Activated naive CD8-positive, alpha-beta T cell treated with anti-CD3 and anti-CD28 coated beads, Interleukin-2, amount 50 U/mL, for 24 hours (primary cell): ENCODE measurements at regions not wholly inside any gene's neighbourhood (a gene's known extent, or its start where the extent isn't known, plus 50 kb on each side); places are given as distances from the start of the nearest gene placed in this dataset.
"Not testable (repeated sequence)": the region's sequence is repeated elsewhere in the genome, so short reads cannot be mapped to it uniquely, and the experiment has no call there.

ENCODE experiments used
- ATAC-seq: fragments of 150-1000 bp; cut with Tn5 transposase; one replicate; pipeline ENCODE4 v1.10.0; 2021
- DNase-seq: peaks from one replicate; pipeline ENCODE4 v3.0.0; 2021
- H3K27ac Mint-ChIP-seq: one replicate; pipeline ENCODE4 v1.8.0; 2021; ENCODE audit warnings: mild to moderate bottlenecking, mixed read lengths
- H3K27me3 Mint-ChIP-seq: one replicate; pipeline ENCODE4 v1.8.0; 2021; ENCODE audit warnings: mixed read lengths
- H3K36me3 Mint-ChIP-seq: one replicate; pipeline ENCODE4 v1.8.0; 2021; ENCODE audit warnings: low read depth, mixed read lengths
- H3K4me1 Mint-ChIP-seq: one replicate; pipeline ENCODE4 v1.8.0; 2021; ENCODE audit warnings: mixed read lengths
- H3K4me3 Mint-ChIP-seq: one replicate; pipeline ENCODE4 v1.8.0; 2021; ENCODE audit warnings: mild to moderate bottlenecking, moderate library complexity, mixed read lengths
- H3K9me3 Mint-ChIP-seq: one replicate; pipeline ENCODE4 v1.8.0; 2021; ENCODE audit warnings: mixed read lengths

DNA sequence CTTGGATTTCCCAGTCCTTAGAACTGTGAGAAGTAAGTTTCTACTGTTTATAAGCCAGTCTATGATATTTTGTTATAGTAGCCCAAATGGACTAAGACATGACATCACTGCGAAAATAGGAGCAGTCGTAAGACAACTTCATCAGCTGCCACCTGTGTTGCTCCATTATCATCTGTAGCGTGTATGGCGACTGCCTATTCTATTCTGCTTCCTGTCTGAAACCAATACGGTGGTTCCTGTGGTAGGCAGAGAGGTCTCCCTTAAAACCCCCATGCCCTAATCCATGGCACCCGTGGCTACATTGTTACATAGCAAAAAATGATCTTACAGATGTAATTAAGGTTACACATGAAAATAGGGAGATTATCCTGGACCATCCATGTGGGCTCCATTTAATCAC, 105.4 kb upstream of the FAT1 start:
- Mint-ChIP-seq H3K9me3 (peaks cover 8% of the 10 kb centered on the region), H3K27me3 (no peaks in the 10 kb centered on the region), H3K36me3 (no peaks in the 10 kb centered on the region), H3K27ac (no peak overlapping the region), H3K4me3 (no peak overlapping the region), H3K4me1 (no peaks in the 10 kb centered on the region)
- ATAC-seq, result no peak
- no peak for DNase-seq

DNA sequence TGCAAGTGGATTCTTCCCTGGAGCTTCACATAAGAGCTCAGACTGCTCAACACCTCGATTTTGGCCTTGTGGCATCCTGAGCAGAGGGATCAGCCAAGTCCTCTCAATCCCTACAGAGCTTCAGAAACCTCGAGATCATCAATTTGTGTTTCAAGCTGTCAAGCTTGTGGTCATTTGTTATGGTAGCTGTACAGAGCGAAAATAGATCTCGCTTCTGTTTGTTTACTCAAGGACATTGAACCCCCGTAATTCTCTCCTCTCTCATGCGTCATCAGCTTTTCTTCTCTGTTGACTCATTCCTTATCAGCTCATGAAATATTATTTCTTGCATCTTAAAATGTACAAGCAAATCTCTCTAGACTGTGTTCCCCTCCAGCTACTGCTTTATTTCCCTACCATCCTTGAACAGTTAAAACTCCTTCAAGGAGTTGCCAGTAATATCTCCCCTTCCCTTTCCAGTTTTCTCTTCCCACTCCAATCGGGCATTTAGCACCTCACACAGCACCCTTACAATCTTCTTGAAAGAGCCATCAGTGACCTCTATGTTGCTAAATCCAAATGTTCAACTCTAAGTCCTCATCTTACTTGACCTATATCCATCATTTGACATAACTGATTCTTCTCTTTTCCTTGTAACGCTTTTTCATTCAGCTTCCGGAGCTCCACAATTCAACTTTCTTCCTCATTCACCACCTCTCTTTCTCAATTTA, 106.2 kb upstream of the FAT1 start:
- Mint-ChIP-seq H3K36me3 (no peaks in the 10 kb centered on the region), H3K27me3 (no peaks in the 10 kb centered on the region), H3K4me3 (no peak overlapping the region), H3K9me3 (peaks cover 11% of the 10 kb centered on the region), H3K4me1 (no peaks in the 10 kb centered on the region), H3K27ac (no peak overlapping the region)
- DNase-seq (no peak), ATAC-seq (no peak)

DNA sequence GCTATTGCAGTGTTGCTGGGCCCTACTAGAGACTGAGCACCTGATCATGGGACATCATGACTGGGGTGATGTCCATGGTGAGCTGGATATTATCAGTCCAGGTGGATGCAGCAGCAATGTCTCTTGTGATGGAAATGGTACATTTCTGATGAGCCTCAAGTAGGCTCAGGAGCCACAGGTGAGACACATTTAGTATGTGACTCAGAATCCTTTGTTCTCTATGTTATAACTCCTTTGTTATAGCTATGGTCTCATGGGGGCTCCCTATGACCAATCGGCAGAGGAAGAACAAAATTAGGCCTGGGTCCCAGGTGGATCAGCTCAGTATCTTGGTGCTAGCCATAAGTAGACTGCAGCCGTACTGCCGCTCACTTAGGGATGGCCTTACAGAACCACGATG, 107.9 kb upstream of the FAT1 start:
- ATAC-seq (no peak), DNase-seq (no peak)
- Mint-ChIP-seq H3K27me3 (no peaks in the 10 kb centered on the region), H3K9me3 (peaks cover 11% of the 10 kb centered on the region), H3K4me3 (no peak overlapping the region), H3K27ac (no peak overlapping the region), H3K36me3 (no peaks in the 10 kb centered on the region), H3K4me1 (no peaks in the 10 kb centered on the region)

DNA sequence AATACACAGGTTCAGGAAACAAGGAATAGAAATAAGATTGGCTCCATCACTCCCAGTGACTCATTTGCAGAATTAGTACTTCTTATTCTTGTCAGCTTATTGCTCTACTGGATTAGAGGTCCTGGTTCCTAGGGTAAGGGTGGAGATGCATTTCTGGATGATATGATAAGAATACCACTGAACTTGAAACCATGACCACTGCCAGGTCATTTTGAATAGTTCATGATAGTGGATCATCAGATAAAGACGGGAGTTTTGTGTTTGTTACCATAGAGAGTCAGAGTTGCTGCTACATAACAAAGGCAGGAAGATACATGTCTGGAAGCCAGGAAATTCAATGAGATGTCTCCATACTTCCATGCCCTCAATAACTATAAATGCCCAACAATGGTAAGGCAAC, 109.2 kb upstream of the FAT1 start:
- no peaks in the 10 kb centered on the region for H3K4me1 Mint-ChIP-seq
- H3K27ac Mint-ChIP-seq, result no peak overlapping the region
- no peak overlapping the region for H3K4me3 Mint-ChIP-seq
- H3K27me3 Mint-ChIP-seq, result no peaks in the 10 kb centered on the region
- no peaks in the 10 kb centered on the region for H3K36me3 Mint-ChIP-seq
- ATAC-seq (no peak), DNase-seq (no peak)
- H3K9me3 Mint-ChIP-seq, result peaks cover 14% of the 10 kb centered on the region

DNA sequence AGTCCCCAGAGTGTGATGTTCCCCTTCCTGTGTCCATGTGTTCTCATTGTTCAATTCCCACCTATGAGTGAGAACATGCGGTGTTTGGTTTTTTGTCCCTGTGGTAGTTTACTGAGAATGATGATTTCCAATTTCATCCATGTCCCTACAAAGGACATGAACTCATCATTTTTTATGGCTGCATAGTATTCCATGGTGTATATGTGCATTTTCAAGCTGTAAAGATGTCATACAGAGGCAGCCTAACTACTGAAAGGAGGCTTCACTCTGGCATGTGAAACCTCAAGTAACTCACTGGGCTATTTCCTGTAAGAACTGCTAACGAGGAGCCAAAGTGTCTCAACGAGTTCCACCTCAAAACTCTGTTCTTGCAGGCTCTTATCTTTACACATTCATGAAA, 113.8 kb upstream of the FAT1 start:
- H3K36me3 Mint-ChIP-seq, DNase-seq, H3K27me3 Mint-ChIP-seq, H3K4me1 Mint-ChIP-seq, H3K27ac Mint-ChIP-seq, ATAC-seq, H3K4me3 Mint-ChIP-seq: not testable (repeated sequence)
- peaks cover 23% of the 10 kb centered on the region for H3K9me3 Mint-ChIP-seq

DNA sequence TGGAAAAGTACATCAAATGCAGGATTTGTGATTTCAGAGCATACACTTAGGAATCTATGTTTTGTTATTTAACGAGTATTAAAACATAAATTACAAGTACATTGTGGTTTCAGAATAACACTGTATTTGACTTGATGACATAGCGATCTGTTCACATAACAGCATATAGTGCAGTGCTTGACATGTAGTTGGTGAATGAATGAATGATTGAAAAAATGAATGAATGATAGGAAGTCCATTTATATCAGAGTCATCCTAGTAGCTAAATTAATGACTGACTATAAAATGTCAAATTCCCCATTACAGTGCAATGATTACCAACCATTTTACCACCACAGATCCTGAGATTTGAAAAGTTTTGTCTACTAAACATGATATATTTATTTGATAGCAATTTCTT, 114.6 kb upstream of the FAT1 start:
- no peaks in the 10 kb centered on the region for H3K4me1 Mint-ChIP-seq
- H3K27me3 Mint-ChIP-seq, result no peaks in the 10 kb centered on the region
- no peak overlapping the region for H3K27ac Mint-ChIP-seq
- H3K36me3 Mint-ChIP-seq, result no peaks in the 10 kb centered on the region
- peaks cover 28% of the 10 kb centered on the region for H3K9me3 Mint-ChIP-seq
- DNase-seq (no peak), ATAC-seq (no peak)
- no peak overlapping the region for H3K4me3 Mint-ChIP-seq

DNA sequence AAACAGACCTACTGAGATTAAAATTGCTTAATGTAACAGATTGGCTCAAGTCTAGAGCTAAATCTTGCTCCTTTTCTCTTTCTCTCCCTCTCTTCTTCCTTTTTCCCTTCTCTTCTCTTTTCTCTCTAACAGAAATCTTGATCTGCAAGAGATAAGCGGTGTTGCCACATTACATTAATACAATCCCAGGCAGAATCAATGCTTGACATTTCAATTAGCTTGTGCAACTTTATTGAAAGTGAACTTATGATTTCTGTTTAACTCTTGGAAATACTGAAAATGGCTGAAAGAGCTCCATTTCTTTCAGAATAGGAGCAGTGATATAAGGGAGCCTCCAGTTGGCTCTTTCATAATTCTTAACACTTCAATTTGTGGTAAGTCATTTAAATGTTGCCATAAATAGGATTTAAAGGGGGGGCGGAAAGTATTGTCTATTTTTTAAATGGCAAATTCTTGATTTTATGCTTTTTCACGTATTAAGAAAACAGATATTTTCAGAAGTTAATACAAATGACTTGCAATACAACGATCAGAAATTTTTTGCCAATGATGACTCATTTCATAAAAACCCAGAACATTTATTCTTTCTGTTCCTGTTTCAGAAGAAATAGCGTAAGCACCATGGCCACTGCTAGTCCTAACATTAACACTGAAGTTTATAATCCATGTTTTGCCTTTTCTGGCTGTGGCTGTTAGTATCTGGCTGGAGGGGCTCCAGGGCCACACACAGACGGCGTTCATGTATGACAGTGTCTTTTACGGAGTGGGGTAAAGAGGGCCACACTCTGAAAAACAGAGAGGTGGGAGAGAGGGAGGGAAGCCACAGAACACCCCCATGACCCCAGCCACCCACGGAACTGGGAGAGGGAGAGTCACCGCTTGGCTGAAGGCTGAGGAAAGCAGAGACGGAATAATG, 115.7 kb upstream of the FAT1 start:
- Mint-ChIP-seq H3K36me3 (no peaks in the 10 kb centered on the region), H3K9me3 (peaks cover 25% of the 10 kb centered on the region), H3K4me3 (no peak overlapping the region), H3K27ac (no peak overlapping the region), H3K4me1 (no peaks in the 10 kb centered on the region), H3K27me3 (no peaks in the 10 kb centered on the region)
- DNase-seq (no peak), ATAC-seq (no peak)

DNA sequence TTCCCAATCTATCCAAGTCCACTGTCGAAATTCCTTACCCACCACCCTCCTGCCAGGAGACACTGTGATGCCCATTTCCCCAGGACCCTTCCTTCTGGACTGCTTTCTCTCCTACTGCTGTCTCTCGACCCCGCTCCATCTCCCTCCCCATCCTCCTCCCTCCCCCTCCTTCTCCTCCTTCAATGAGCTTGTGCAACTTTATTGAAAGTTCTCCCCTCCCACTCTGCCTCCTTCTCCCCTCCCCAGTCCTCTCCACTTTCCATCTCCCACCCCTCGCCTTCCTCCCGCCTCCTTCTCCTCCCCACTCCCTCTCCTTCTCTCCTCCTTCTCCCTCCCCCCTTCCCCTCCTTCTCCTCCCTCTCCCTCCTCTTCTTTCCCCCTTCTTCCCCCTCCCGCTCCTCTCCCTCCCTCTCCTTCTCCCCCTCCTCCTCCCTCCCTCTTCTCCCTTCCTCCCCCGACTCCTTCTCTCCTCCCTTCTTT, 116.6 kb upstream of the FAT1 start:
- DNase-seq, result no peak
- Mint-ChIP-seq H3K27ac (no peak overlapping the region), H3K27me3 (no peaks in the 10 kb centered on the region), H3K4me3 (no peak overlapping the region), H3K9me3 (peaks cover 25% of the 10 kb centered on the region), H3K4me1 (no peaks in the 10 kb centered on the region), H3K36me3 (no peaks in the 10 kb centered on the region)
- no peak for ATAC-seq

DNA sequence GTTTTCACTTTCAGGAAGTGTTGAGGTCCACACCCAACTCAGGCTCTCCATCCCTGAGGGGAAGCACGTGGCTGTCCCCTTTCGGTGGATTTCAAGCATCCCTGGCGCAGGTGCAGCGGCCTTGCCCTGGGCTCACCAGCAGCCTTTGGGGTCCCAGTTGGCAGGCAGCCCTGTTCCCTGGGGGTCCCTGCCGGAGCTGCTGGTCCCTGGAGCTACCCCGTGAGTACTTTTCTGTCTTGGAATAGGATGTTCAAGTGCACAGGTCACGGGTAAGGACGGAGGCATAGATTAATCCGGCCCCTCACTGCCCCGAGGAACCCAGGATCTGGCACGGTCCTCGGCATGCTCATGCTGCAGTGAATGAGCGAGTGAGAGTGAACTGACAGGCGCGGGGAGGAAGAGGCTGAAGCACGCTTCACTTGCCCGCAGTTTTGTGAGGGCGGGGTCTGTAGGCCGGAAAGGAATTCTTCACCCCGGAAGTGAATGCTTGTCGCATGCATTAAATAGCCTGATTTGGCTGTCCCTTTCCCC, 117.2 kb upstream of the FAT1 start:
- no peaks in the 10 kb centered on the region for H3K27me3 Mint-ChIP-seq
- no peak for DNase-seq
- peaks cover 25% of the 10 kb centered on the region for H3K9me3 Mint-ChIP-seq
- no peaks in the 10 kb centered on the region for H3K36me3 Mint-ChIP-seq
- ATAC-seq, result no peak
- no peaks in the 10 kb centered on the region for H3K4me1 Mint-ChIP-seq
- H3K4me3 Mint-ChIP-seq, result no peak overlapping the region
- no peak overlapping the region for H3K27ac Mint-ChIP-seq

DNA sequence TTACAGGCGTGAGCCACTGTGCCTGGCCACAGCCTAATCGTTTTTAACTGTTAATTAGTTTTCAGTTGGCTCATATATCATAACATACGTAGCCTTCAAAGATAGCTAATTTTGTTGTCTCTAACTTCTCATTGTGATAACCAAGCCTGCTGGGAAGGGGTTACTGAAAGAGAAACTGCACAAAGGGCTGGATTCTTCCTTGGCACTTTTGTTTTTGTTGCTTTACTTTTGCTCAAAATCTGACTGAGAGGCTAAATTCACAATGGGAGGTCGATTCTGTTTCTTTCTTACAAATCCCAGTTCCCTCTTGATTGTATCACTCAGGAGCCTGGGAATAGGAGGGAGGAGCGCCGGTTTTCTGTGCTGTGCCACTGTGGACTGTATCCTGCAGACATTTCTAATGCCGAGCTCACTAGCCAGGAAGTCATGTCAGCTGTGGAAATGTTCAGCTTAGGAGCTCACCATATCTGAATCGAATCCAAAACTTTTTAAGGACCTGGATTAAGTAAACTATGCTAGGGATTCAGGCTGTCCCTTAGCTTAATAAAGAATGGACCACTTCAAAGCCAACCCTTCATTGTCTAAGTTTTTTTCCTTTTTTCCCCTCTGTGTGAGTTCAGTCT, 120.5 kb upstream of the FAT1 start:
- no peak for ATAC-seq
- H3K4me1 Mint-ChIP-seq, result no peaks in the 10 kb centered on the region
- no peak for DNase-seq
- peaks cover 18% of the 10 kb centered on the region for H3K9me3 Mint-ChIP-seq
- H3K36me3 Mint-ChIP-seq, result no peaks in the 10 kb centered on the region
- H3K4me3 Mint-ChIP-seq, result no peak overlapping the region
- H3K27me3 Mint-ChIP-seq, result no peaks in the 10 kb centered on the region
- H3K27ac Mint-ChIP-seq, result no peak overlapping the region

DNA sequence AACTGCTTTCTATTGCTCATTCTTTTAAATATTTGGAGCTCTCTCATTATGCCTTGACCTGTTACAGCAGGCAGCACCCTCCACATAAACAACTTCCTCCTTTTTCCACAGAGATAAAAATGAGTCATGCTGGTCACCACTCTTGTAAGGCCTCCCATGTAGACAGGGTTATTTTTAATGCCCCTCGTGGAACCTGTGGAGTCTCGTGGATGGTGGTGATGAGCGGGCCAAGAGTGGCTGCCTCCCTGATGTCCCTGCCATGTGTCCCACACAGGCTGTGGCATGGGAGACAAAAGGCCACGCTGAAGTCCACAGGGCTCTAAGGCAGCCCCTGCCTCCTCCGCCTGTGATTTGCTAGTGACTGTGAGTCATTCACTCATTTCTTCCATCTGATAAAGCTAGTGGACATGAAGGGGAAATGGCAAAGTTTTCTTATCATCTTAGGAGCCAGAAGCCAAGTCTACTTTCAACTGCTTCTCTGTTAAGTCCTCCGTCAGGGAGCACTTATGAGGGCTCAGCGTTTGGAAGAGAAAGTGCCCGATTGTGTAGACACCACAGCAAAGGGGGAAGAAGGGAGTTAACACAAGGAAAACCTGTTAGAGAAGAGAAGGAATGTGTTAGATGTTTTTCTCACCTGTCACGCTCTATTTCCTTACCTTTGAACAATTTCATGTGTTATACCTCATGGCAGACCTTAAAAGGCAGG, 121.6 kb upstream of the FAT1 start:
- no peaks in the 10 kb centered on the region for H3K4me1 Mint-ChIP-seq
- H3K36me3 Mint-ChIP-seq, result no peaks in the 10 kb centered on the region
- no peaks in the 10 kb centered on the region for H3K27me3 Mint-ChIP-seq
- peaks cover 14% of the 10 kb centered on the region for H3K9me3 Mint-ChIP-seq
- ATAC-seq (no peak), DNase-seq (no peak)
- H3K4me3 Mint-ChIP-seq, result no peak overlapping the region
- no peak overlapping the region for H3K27ac Mint-ChIP-seq

DNA sequence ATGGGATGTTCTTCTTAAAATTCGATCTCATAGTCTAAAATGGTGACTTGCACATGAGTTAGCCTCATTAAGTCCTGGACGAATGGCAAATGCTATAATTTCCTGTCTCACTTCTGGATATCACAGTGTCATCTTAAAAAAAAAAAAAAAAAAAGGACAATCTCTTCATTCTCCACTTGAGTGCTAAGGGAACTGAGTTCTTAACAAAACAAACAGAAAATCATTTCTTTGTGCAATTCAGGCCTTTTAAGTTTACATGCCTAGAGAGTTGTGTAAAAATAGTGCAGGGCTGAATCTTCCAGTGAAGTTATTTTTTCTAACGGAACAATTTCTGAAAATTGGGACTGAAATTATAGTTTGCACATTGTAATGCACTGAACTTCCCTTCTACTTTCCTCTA, 122.8 kb upstream of the FAT1 start:
- no peaks in the 10 kb centered on the region for H3K36me3 Mint-ChIP-seq
- no peak for DNase-seq
- peaks cover 25% of the 10 kb centered on the region for H3K9me3 Mint-ChIP-seq

DNA sequence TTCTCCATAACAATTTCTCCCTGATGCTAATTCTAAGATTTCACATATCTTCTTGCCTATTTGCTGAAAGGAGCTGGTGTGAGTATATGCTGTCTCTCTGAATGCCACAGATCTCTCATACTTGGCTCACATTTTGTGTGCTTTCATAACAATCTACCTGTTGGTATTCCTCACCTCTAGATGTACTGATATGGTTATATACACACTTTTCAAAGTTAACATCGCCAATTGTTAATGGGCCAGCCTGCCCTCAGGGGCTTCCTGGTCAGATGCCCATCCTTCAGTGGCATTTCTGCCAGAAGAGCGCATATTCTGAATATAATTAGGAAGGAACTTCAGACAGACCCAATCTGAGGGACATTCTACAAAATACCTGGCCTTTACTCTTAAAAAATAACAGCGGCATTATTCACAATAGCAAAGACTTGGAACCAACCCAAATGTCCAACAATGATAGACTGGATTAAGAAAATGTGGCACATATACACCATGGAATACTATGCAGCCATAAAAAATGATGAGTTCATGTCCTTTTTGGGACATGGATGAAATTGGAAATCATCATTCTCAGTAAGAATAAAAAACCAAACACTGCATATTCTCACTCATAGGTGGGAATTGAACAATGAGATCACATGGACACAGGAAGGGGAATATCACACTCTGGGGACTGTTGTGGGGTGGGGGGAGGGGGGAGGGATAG, 123.9 kb upstream of the FAT1 start:
- H3K27me3 Mint-ChIP-seq, DNase-seq, H3K4me1 Mint-ChIP-seq, ATAC-seq, H3K36me3 Mint-ChIP-seq, H3K4me3 Mint-ChIP-seq, H3K27ac Mint-ChIP-seq: not testable (repeated sequence)
- peaks cover 25% of the 10 kb centered on the region for H3K9me3 Mint-ChIP-seq

More for the DNA sequence above, 122.8 kb upstream of the FAT1 start:
- ATAC-seq, result no peak
- Mint-ChIP-seq H3K4me3 (no peak overlapping the region), H3K4me1 (no peaks in the 10 kb centered on the region), H3K27me3 (no peaks in the 10 kb centered on the region), H3K27ac (no peak overlapping the region)

DNA sequence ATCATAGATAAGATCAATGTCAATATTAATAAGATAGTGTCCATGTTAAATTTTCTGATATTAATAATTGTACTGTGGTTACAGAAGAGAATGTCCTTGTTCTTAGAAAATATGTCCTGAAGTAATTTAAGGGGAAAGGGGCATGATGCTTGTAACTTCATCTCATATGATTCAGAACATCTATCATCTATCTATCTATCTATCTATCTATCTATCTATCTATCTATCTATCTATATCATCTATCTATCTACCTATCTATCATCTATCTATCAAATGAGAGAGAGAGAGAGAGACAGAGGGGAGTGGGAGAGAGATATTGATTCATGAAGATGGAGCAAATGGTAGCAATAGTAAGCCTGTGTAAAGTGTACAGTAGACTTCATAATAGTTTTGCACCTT, 124.8 kb upstream of the FAT1 start:
- no peak for DNase-seq
- Mint-ChIP-seq H3K36me3 (no peaks in the 10 kb centered on the region), H3K4me1 (no peaks in the 10 kb centered on the region), H3K4me3 (no peak overlapping the region), H3K27me3 (no peaks in the 10 kb centered on the region), H3K27ac (no peak overlapping the region), H3K9me3 (peaks cover 20% of the 10 kb centered on the region)
- no peak for ATAC-seq
